Gastroesophageal sphincter (tissue), 3 donors: ENCODE measurements at regions not wholly inside any gene's neighbourhood (a gene's known extent, or its start where the extent isn't known, plus 50 kb on each side); places are given as distances from the start of the nearest gene placed in this dataset.

Experiments
- CTCF ChIP-seq, 4 experiments: fragments of 200-600 bp in 2 of 4; fragments of 450-650 bp in 2 of 4; sonication (generic) in 1 of 4; IDR thresholded peaks; one replicate each; pipeline ENCODE4 v1.5.1; 2017 to 2019; ENCODE audit warnings: antibody characterized with exemption in 4 of 4, mild to moderate bottlenecking in 2 of 4, moderate library complexity in 2 of 4
- POLR2A ChIP-seq, 2 donors: fragments of 450-650 bp; IDR thresholded peaks; one replicate each; pipeline ENCODE4 v1.6.1; 2017; ENCODE audit warnings: antibody characterized with exemption in 2 of 2, mild to moderate bottlenecking in 2 of 2, moderate library complexity in 1 of 2
- POLR2AphosphoS5 ChIP-seq: sonication (generic); formaldehyde crosslinking; IDR thresholded peaks from one replicate; pipeline ENCODE4 v1.6.1; 2017; ENCODE audit warnings: antibody characterized with exemption

GRCh38 chr15:25240461-25241021 is 198.3 kb downstream of the UBE3A start:
- TF ChIP-seq CTCF (IDR thresholded peaks at IDR 0.05) (no peak), POLR2A (IDR thresholded peaks at IDR 0.05) (no peak), POLR2AphosphoS5 (no peak)
